ENCODE measurements at regions not wholly inside any gene's neighbourhood (a gene's known extent, or its start where the extent isn't known, plus 50 kb on each side); places are given as distances from the start of the nearest gene placed in this dataset.
A peak's percentile ranks its signal among the peaks of the same experiment; 100 is the strongest.

GRCh38 chr2:139790807-139791752 lies 1010.9 kb upstream of the NXPH2 start:
- no peak; the same call in 1 of the 2 replicates for TF ChIP-seq GATA3 (IDR thresholded peaks at IDR 0.05; ENCODE audit: low read depth, low read length)
- peak; percentile 51 for TF ChIP-seq GATA2 (IDR thresholded peaks at IDR 0.05; ENCODE audit: low read depth, low read length)

GRCh38 chr2:139790136-139790535 lies 1009.9 kb upstream of the NXPH2 start:
- peak; percentile 0 for TF ChIP-seq GATA3 (IDR thresholded peaks at IDR 0.05; ENCODE audit: low read depth, low read length)
- peak; percentile 63 for TF ChIP-seq GATA2 (IDR thresholded peaks at IDR 0.05; ENCODE audit: low read depth, low read length)

GRCh38 chr2:139778732-139779131 lies 998.5 kb upstream of the NXPH2 start:
- TF ChIP-seq GATA2 (IDR thresholded peaks at IDR 0.05; ENCODE audit: low read depth, low read length) (no peak), GATA3 (IDR thresholded peaks at IDR 0.05; ENCODE audit: low read depth, low read length) (no peak)

- TF ChIP-seq GATA3 (IDR thresholded peaks at IDR 0.05; ENCODE audit: low read depth, low read length): peak; percentile 97
- peak; percentile 84 for TF ChIP-seq GATA2 (IDR thresholded peaks at IDR 0.05; ENCODE audit: low read depth, low read length)
These were observed 993.6 kb upstream of the NXPH2 start for GRCh38 chr2:139773720-139774277.

- TF ChIP-seq GATA3 (IDR thresholded peaks at IDR 0.05; ENCODE audit: low read depth, low read length): peak; percentile 69; the same call in 1 of the 2 replicates
- peak; percentile 46; the same call in 1 of the 2 replicates for TF ChIP-seq GATA2 (IDR thresholded peaks at IDR 0.05; ENCODE audit: low read depth, low read length)
These were observed 989.4 kb upstream of the NXPH2 start for GRCh38 chr2:139769633-139770032.

- TF ChIP-seq GATA3 (IDR thresholded peaks at IDR 0.05; ENCODE audit: low read depth, low read length) (no peak), GATA2 (IDR thresholded peaks at IDR 0.05; ENCODE audit: low read depth, low read length) (no peak)
These were observed 983.5 kb upstream of the NXPH2 start for GRCh38 chr2:139763705-139764104.

GRCh38 chr2:139759000-139759505 lies 978.9 kb upstream of the NXPH2 start:
- TF ChIP-seq GATA3 (IDR thresholded peaks at IDR 0.05; ENCODE audit: low read depth, low read length) (no peak), GATA2 (IDR thresholded peaks at IDR 0.05; ENCODE audit: low read depth, low read length) (no peak)

- no peak for TF ChIP-seq GATA2 (IDR thresholded peaks at IDR 0.05; ENCODE audit: low read depth, low read length)
These were observed 966.7 kb upstream of the NXPH2 start for GRCh38 chr2:139746901-139747300.

GRCh38 chr2:139744273-139744672 lies 964.1 kb upstream of the NXPH2 start:
- no peak for TF ChIP-seq GATA2 (IDR thresholded peaks at IDR 0.05; ENCODE audit: low read depth, low read length)
- TF ChIP-seq GATA3 (IDR thresholded peaks at IDR 0.05; ENCODE audit: low read depth, low read length): no peak

GRCh38 chr2:139742216-139743172 lies 962.3 kb upstream of the NXPH2 start:
- TF ChIP-seq GATA3 (IDR thresholded peaks at IDR 0.05; ENCODE audit: low read depth, low read length) (no peak), GATA2 (IDR thresholded peaks at IDR 0.05; ENCODE audit: low read depth, low read length) (no peak)

GRCh38 chr2:139737659-139738058 lies 957.5 kb upstream of the NXPH2 start:
- TF ChIP-seq GATA3 (IDR thresholded peaks at IDR 0.05; ENCODE audit: low read depth, low read length): no peak
- TF ChIP-seq GATA2 (IDR thresholded peaks at IDR 0.05; ENCODE audit: low read depth, low read length): no peak

- no peak for TF ChIP-seq GATA2 (IDR thresholded peaks at IDR 0.05; ENCODE audit: low read depth, low read length)
- TF ChIP-seq GATA3 (IDR thresholded peaks at IDR 0.05; ENCODE audit: low read depth, low read length): no peak
These were observed 950.0 kb upstream of the NXPH2 start for GRCh38 chr2:139730197-139730596.

GRCh38 chr2:139721411-139721995 lies 941.3 kb upstream of the NXPH2 start:
- TF ChIP-seq GATA3 (IDR thresholded peaks at IDR 0.05; ENCODE audit: low read depth, low read length) (no peak), GATA2 (IDR thresholded peaks at IDR 0.05; ENCODE audit: low read depth, low read length) (no peak)
